ENCODE measurements at regions not wholly inside any gene's neighbourhood (a gene's known extent, or its start where the extent isn't known, plus 50 kb on each side); places are given as distances from the start of the nearest gene placed in this dataset.

DNA sequence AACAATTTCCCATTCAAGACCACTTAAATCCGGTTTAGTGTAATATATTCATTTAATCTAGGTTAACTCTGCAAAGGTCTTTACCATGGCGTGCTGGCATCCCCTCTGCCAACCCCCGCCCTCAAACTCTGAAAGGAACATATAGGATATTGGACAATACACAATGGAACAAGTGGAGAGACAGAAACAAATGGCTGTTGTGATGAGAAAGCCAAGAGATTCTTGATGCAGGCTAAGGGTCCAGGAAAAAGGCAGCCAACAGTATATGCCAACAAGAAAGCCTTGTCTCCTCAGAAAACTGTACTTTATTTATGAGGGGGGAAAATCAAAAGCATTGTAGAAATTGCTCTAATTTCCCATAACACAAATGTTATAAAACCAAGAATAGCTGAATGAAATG lies 407.3 kb upstream of the SGCG start:
- no peak overlapping the region for H3K4me3 ChIP-seq (ENCODE audit: insufficient read depth, low read depth, low read length)
- no peaks in the 10 kb centered on the region for H3K27me3 ChIP-seq (ENCODE audit: insufficient read depth, low read length)
- FAIRE-seq (no peak), DNase-seq (ENCODE audit: low read depth) (no peak)
- no peaks in the 10 kb centered on the region for H3K36me3 ChIP-seq (ENCODE audit: insufficient read depth, low read length)
- no peak overlapping the region for H3K27ac ChIP-seq (ENCODE audit: low read depth, low read length)
- Mint-ChIP-seq H3K27ac (ENCODE audit: unreplicated experiment) (no peak overlapping the region), H3K4me1 (ENCODE audit: low read depth, unreplicated experiment) (no peaks in the 10 kb centered on the region), H3K27me3 (ENCODE audit: low read depth, unreplicated experiment) (no peaks in the 10 kb centered on the region), H3K36me3 (ENCODE audit: low read depth, unreplicated experiment) (no peaks in the 10 kb centered on the region), H3K9me3 (ENCODE audit: unreplicated experiment) (no peaks in the 10 kb centered on the region), H3K4me3 (ENCODE audit: unreplicated experiment) (no peak overlapping the region)
- H3K9ac ChIP-seq (ENCODE audit: low read length) = no peak overlapping the region
- H2AFZ ChIP-seq (ENCODE audit: low read depth, low read length) = no peak overlapping the region
- no peaks in the 10 kb centered on the region for H4K20me1 ChIP-seq (ENCODE audit: insufficient read depth, low read length)
- H3K79me2 ChIP-seq (ENCODE audit: insufficient read depth, low read length) = no peaks in the 10 kb centered on the region
- H3K4me2 ChIP-seq (ENCODE audit: low read length) = no peak overlapping the region
- H3K4me1 ChIP-seq (ENCODE audit: insufficient read depth, low read length) = no peaks in the 10 kb centered on the region
- TF ChIP-seq, protein P1, sequence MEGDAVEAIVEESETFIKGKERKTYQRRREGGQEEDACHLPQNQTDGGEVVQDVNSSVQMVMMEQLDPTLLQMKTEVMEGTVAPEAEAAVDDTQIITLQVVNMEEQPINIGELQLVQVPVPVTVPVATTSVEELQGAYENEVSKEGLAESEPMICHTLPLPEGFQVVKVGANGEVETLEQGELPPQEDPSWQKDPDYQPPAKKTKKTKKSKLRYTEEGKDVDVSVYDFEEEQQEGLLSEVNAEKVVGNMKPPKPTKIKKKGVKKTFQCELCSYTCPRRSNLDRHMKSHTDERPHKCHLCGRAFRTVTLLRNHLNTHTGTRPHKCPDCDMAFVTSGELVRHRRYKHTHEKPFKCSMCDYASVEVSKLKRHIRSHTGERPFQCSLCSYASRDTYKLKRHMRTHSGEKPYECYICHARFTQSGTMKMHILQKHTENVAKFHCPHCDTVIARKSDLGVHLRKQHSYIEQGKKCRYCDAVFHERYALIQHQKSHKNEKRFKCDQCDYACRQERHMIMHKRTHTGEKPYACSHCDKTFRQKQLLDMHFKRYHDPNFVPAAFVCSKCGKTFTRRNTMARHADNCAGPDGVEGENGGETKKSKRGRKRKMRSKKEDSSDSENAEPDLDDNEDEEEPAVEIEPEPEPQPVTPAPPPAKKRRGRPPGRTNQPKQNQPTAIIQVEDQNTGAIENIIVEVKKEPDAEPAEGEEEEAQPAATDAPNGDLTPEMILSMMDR (IDR thresholded peaks at IDR 0.05; ENCODE audit: insufficient read depth, low read depth, low read length) = no peak
- no peak for TF ChIP-seq EZH2 (IDR thresholded peaks at IDR 0.05; ENCODE audit: insufficient read depth, low read length)
- H3K9me3 ChIP-seq (ENCODE audit: insufficient read depth, low read depth, low read length) = peaks cover 6% of the 10 kb centered on the region

DNA sequence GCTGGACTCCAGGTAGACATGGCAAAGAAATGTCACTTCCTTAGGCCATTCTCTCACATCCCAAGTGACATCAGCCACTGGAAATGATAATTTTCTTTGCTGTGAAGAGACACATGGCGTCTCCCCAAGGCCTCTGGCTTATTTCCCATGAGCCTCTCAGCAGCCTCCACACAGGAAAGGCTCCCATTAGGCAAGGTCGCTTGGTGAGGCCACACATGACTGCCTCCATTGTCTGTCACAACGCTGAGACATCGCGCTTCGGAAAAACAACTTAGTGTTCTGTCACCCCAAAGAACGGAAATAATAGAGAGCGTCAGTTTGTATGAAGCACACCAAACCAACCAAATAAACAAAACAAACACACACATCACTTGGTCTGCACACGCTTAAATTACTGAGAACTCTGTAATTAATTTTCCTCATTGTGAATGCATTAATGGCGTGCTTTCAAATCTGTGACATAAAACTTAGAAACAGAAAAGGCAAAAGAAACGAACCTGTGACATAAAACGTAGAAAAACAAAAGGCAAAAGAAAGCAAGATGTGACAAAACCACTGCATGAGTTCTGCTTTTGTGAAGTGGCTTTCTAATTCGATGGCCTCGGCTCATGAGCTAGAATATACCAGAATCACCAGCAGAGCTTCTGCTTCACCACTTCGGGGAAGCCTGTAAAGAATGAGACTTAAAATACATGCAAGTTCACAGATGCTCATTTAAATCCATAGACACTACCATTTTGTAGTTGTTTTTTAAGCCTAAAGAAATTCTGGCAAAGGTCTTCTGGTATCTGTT lies 404.2 kb upstream of the SGCG start:
- H3K27ac ChIP-seq (ENCODE audit: low read depth, low read length) = no peak overlapping the region
- H3K9me3 Mint-ChIP-seq (ENCODE audit: unreplicated experiment) = no peaks in the 10 kb centered on the region
- H3K4me1 ChIP-seq (ENCODE audit: insufficient read depth, low read length) = no peaks in the 10 kb centered on the region
- H3K4me1 Mint-ChIP-seq (ENCODE audit: low read depth, unreplicated experiment) = no peaks in the 10 kb centered on the region
- no peaks in the 10 kb centered on the region for H4K20me1 ChIP-seq (ENCODE audit: insufficient read depth, low read length)
- no peak overlapping the region for H3K9ac ChIP-seq (ENCODE audit: low read length)
- H3K9me3 ChIP-seq (ENCODE audit: insufficient read depth, low read depth, low read length) = peaks cover 3% of the 10 kb centered on the region
- no peak overlapping the region for H2AFZ ChIP-seq (ENCODE audit: low read depth, low read length)
- no peaks in the 10 kb centered on the region for H3K79me2 ChIP-seq (ENCODE audit: insufficient read depth, low read length)
- no peaks in the 10 kb centered on the region for H3K36me3 ChIP-seq (ENCODE audit: insufficient read depth, low read length)
- no peaks in the 10 kb centered on the region for H3K27me3 ChIP-seq (ENCODE audit: insufficient read depth, low read length)
- H3K27me3 Mint-ChIP-seq (ENCODE audit: low read depth, unreplicated experiment) = no peaks in the 10 kb centered on the region
- no peak for FAIRE-seq
- no peak overlapping the region for H3K4me3 ChIP-seq (ENCODE audit: insufficient read depth, low read depth, low read length)
- no peak overlapping the region for H3K27ac Mint-ChIP-seq (ENCODE audit: unreplicated experiment)
- TF ChIP-seq EZH2 (IDR thresholded peaks at IDR 0.05; ENCODE audit: insufficient read depth, low read length) = no peak
- TF ChIP-seq, protein P1 (IDR thresholded peaks at IDR 0.05; ENCODE audit: insufficient read depth, low read depth, low read length) = no peak
- no peak overlapping the region for H3K4me3 Mint-ChIP-seq (ENCODE audit: unreplicated experiment)
- DNase-seq (ENCODE audit: low read depth) = no peak
- no peak overlapping the region for H3K4me2 ChIP-seq (ENCODE audit: low read length)
- no peaks in the 10 kb centered on the region for H3K36me3 Mint-ChIP-seq (ENCODE audit: low read depth, unreplicated experiment)

DNA sequence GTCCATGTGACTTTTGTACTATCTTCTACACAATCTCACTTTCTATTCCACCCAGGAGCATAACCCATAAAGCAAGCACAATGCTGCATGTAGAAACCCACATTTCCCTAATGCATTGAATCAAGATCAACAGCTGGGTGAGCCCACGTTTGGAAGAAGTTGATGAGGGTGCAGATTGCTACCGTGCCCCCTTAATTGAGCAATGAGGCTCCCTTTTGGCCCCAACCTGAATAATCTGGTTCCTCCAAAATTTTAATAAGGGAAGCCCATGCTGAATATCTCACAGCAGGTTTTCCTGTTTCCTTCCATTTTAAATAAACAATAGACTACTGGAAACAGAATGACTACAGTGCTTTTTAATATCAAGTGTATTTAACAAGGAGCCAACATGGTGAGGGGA lies 403.6 kb upstream of the SGCG start:
- Histone ChIP-seq H3K4me1 (ENCODE audit: insufficient read depth, low read length) (no peaks in the 10 kb centered on the region), H3K36me3 (ENCODE audit: insufficient read depth, low read length) (no peaks in the 10 kb centered on the region), H3K9me3 (ENCODE audit: insufficient read depth, low read depth, low read length) (peaks cover 3% of the 10 kb centered on the region), H3K4me2 (ENCODE audit: low read length) (no peak overlapping the region), H3K27ac (ENCODE audit: low read depth, low read length) (no peak overlapping the region), H4K20me1 (ENCODE audit: insufficient read depth, low read length) (no peaks in the 10 kb centered on the region), H3K27me3 (ENCODE audit: insufficient read depth, low read length) (no peaks in the 10 kb centered on the region), H3K4me3 (ENCODE audit: insufficient read depth, low read depth, low read length) (no peak overlapping the region), H3K9ac (ENCODE audit: low read length) (no peak overlapping the region), H2AFZ (ENCODE audit: low read depth, low read length) (no peak overlapping the region), H3K79me2 (ENCODE audit: insufficient read depth, low read length) (no peaks in the 10 kb centered on the region)
- H3K4me3 Mint-ChIP-seq (ENCODE audit: unreplicated experiment) = no peak overlapping the region
- no peak for DNase-seq (ENCODE audit: low read depth)
- H3K9me3 Mint-ChIP-seq (ENCODE audit: unreplicated experiment) = no peaks in the 10 kb centered on the region
- no peak for TF ChIP-seq EZH2 (IDR thresholded peaks at IDR 0.05; ENCODE audit: insufficient read depth, low read length)
- TF ChIP-seq, protein P1 (IDR thresholded peaks at IDR 0.05; ENCODE audit: insufficient read depth, low read depth, low read length) = no peak
- no peaks in the 10 kb centered on the region for H3K36me3 Mint-ChIP-seq (ENCODE audit: low read depth, unreplicated experiment)
- no peak overlapping the region for H3K27ac Mint-ChIP-seq (ENCODE audit: unreplicated experiment)
- H3K27me3 Mint-ChIP-seq (ENCODE audit: low read depth, unreplicated experiment) = no peaks in the 10 kb centered on the region
- FAIRE-seq = no peak
- H3K4me1 Mint-ChIP-seq (ENCODE audit: low read depth, unreplicated experiment) = no peaks in the 10 kb centered on the region
